HG03439 (cell line): ENCODE measurements at regions not wholly inside any gene's neighbourhood (a gene's known extent, or its start where the extent isn't known, plus 50 kb on each side); places are given as distances from the start of the nearest gene placed in this dataset.

Source experiments
- ATAC-seq: cut with Tn5 transposase; IDR thresholded peaks from one replicate; pipeline ENCODE4 v1.9.1; 2021; ENCODE audit warnings: mild to moderate bottlenecking, moderate library complexity; ENCODE audit not compliant: unreplicated experiment

- ATAC-seq: no peak
Measured at GRCh38 chr14:100673085-100673806, 53.4 kb upstream of the DLK1 start.

DNA sequence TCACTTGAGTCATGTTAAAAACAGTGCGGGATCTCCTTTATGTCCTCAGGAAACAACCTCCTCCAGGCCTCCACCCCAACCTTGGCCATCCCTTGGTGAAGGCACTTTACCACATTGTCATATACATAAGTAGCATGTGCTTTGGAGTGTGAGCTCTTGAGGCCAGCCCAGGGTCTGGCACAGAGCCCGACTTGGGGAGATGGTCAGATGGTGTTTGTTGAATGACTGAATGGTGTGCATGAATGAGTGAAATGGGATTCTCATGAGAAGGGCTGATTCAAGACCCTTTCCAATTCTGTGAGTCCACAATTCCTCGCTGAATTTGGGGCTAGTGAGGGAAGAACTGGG lies 52.9 kb upstream of the DLK1 start:
- no peak for ATAC-seq

- no peak for ATAC-seq
Measured at GRCh38 chr14:100674428-100674827, 52.3 kb upstream of the DLK1 start.

DNA sequence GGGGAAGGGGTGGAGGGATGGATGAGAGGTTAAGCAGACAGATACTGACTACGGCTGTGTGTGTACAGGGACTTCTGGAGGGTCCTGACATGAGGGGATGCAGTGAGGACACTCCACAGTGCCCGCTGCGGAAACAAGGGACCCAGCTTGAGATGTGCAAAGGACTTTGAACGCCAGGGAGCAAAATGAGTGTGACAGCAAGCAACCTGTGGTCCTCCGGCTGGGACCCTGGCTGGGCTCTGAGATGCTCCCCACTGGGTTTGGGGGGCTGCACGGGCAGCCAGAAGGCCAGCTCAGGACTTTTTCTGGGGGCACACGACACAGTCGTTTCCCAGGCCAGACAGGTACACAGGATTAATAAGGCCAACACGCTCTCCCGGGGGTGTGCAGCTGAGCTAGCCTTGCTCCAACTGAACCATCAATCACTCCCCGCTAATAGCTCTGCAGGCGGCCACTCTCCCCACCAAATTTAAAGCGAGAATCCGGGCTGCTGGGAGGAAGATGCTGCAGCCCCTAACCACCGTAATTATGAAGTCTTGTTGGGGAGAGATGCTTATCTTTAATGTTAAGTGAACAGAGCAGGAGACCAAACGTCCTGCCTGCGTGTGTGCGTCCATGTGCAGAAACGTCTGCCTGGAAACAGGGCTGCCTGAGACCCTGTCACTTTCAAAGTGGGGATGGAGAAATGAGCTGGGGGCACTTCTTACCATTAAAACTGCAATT lies 51.6 kb upstream of the DLK1 start:
- ATAC-seq: no peak

DNA sequence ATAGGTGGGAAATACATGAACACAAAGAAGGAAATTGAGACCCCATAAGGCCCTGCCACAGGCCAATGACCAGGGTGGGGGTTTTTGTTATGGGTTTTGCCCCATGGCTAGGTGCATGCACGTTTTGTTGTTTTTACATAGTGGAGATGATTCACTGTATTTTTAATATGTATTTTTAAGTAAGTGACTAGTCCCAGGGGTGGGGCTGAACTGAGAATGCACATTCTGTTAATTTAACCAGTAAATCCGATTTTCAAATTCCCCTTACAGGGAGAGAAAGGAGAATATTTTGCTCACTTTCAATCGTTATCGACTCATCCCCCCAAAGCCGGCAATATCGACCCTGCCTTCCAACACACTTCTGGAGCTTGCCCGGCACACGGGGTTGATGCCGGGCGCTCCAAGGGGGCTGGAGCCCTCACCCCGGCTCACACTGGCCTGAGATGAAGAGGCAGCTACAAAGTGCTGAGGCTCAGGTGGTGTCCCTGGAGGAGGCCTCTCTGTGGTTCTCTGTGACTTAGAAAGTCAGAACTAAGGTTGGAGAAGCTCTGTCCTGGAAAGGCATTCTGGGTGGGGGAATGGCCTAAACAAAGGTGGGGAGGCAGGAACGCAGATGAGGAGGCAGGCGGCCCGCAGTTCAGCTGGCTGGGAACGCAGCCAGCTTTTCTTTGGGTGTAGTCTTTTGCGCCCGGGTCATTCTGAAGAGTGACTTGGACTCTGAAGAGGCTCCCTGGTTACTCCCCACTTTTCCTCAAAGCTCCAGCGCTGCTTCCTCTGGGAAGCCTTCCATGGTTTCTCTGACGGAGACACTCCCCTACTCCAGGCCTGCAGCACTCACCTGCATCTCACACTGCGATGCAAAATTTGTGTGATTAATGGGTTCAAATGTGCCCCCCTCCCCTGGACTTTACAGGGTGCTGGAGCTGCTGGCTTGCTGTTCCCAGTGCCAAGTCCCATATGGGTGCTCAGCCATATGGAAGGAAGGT lies 50.7 kb upstream of the DLK1 start:
- ATAC-seq: no peak
